ENCODE measurements at regions not wholly inside any gene's neighbourhood (a gene's known extent, or its start where the extent isn't known, plus 50 kb on each side); places are given as distances from the start of the nearest gene placed in this dataset.

DNA sequence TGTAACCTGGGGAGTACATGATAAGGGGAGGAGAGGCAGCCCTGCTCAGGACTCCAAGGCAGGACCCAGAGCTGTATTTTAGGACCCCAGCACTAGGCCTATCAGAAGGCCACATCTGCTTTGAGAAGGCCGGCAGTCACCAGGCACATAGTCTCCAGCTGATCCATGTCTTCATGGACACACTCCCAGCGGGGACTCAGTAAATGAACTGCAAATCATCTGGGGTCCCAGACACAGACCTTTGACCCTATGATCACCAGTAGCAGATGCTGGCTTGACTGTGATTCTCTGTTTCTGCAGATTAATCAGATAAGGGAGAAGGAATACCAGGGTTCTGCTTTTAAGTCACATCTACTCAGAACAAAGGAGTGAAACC lies 341.4 kb upstream of the PODXL start:
- no peak for DNase-seq (ENCODE audit: low read depth)

DNA sequence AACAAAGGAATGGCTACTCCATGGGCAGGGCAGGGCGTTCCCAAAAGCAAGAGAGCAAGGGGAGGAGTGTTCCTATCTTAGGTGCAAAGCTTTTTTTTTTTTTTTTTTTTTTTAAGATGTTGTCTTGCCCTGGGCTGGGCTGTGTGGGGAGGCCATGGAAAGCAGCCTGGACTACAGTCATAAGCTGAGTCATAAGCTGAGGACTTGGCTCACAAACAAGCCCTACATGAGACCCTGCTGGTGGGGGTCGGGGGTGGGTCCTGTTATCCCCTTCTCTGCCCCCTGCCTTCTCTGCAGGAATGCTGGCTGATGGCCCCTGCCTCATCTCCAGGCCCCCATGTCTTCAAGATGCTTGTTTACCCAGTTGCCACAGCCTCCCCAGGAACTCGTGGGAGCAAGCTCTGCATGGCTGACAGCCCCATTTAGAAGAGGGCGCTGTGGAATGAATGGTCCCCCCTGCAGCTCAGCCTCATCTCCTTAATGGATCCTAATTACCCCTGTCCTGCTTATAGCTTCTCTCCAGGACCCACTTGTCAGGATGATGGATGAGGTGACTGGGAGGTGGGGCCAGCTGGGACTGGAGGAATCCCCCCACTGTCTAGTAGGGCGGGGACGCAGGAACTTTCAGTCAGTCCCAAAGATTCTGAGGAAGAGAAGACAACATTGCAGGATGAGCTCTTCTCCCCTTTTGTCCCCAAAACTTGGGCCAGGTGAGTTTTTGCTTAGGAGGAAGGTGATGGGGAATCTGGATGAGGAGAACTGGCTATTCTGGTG lies 340.8 kb upstream of the PODXL start:
- no peak for DNase-seq (ENCODE audit: low read depth)

DNA sequence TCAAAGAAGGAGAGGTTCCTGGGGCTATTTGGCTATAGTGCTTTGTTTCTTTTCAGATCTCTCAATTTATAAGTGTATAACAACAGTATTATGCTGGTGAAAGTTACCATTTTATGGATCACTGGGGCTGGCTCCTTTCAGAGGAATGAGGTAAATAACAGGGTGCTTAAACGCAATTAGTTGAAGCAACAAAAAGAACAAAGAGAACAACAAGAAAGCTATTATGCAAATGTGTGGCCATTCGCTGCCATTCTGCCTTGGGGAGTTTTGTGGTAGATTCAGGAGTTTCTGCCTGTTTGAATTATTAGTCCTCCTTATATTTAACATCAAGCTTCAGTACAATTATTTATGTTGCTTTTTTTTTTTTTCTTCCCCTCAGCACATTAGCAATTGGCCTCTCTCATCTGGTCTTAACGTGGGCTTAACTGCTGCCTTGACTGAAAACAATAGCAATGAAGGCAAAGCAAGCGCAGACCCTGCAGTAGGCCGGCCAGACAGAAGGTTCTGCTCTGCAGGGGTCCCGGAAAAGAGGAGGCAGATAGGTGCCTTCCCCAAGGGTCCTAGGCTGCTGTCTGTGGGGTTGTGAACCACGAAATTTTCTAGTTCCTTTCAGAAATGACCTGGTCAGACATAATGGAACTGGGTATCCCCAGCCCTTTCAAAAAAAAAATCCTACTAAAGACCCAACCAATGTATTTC lies 339.9 kb upstream of the PODXL start:
- no peak for DNase-seq (ENCODE audit: low read depth)

DNA sequence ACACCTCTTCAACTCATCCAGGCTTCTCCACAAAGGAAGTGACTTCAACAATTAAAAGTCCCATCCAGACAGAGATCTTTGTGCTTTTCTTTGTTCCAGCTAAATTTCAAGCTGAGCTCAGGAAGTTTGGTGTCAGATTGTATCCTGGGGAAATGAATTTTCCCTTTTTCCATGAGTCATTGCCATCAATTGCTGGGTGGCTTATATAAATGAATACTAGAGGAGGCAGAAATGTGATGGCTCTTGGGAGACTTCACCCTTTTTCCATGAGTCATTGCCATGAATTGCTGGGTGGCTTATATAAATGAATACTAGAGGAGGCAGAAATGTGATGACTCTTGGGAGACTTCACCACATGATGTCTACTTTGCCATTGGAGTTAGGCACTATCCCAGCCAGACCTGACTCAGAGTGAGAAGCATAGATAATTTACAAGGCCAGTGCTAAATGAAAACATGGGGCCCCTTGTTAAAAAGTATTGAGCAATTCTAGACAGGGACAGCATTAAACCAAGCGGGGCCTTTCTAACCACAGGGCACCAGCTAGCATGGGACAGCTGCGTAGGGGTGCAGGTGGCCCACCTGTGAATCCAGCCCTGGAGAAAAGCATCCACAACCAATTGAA lies 339.2 kb upstream of the PODXL start:
- no peak for DNase-seq (ENCODE audit: low read depth)

DNA sequence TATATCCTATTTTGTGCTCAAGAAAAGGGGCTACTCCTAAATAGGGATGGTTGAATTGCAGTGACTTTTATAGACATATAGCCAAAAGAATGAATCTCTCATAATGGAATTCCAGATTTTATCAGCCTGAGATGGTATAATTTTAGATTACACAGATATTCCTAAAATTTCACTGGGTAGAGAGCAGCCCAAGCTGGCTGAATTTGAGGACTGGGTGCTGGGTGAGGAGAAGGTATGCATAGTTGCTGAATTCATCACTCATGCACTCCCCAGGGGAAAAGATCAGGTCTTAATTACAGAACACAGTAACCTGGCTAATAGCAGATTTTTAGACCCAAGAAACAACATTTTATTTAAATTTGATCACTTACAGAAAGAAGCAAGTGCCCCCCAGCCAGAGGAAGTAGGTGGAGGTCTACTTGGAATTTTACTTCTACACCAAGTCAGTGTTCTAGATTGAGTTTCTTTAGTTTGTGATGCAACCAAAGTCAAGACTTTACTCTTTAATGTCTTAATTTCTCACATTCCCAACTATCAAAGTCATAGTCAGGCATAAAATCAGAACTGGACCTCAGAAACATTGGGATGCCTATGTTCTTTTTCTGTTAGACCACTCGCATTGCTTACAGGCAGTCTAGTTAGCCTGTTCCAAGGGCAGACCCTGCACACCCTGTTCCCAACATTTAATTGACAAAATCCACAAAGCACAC lies 337.4 kb upstream of the PODXL start:
- DNase-seq (ENCODE audit: low read depth) = no peak

DNA sequence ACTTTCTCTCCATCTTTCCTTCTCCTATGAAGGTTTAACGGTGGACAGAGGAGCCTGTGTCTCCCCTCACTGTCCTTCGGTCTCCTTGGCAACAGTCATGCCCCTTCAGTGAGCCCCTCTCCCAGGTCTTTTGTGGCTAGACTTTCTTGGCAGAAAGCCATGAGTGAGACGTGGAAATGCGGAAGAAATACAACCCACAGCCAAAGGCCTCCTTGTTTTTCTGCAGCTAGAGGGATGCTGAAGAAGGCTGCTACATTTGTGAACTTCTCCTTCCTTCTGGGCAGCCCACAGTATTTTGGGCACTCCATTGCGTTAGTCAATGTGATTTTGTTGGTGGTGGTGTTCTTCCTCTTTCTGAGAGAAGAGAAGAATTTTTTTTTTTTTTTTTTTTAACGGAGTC lies 333.7 kb upstream of the PODXL start:
- DNase-seq (ENCODE audit: low read depth) = no peak

DNA sequence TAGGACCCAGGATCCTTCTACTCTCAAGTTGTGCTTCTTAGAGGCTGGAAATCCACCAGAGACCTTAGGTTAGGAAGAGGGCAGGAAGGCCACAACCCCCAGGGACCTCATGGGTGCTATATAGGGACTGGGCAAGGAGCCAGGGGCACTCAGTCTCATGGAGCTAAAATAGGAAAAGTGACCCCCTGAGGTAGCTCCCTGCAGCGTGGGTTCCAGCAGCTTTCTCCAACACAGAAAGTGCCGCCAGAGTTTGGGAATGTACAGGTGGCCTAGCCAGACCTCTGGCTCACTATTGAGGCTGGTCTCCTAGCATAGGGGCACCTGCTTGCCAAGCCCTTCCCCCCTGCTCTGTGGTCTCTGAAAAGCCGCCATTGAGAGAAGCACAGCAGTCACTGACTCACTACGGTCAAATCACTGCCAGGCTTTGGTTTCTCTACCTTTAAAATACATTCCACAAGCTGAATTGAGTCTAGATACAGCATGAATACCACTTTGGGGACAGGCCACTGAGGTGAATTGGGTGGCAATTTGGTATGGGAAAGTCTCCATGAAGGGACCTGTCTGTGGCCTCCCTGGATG lies 333.2 kb upstream of the PODXL start:
- no peak for DNase-seq (ENCODE audit: low read depth)

DNA sequence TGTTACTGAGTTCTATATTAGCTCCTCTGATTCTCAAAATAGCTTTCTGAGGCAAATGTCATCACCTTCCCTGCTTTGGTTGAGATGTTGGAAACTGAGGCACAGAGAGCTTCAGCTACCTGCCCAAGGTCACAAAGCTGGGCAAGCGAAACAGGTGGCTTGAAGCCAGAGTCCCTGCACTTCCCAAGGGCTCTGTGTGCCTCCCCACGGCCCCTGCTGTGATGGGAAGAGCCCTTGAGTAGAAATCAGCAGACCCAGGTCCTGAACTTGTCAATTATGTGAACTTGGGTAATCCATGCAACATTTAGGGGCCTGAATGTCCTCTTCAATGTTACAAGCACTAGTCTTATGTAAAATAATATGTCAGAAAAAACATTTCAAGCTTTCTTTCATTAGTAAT lies 327.3 kb upstream of the PODXL start:
- DNase-seq (ENCODE audit: low read depth) = no peak

DNA sequence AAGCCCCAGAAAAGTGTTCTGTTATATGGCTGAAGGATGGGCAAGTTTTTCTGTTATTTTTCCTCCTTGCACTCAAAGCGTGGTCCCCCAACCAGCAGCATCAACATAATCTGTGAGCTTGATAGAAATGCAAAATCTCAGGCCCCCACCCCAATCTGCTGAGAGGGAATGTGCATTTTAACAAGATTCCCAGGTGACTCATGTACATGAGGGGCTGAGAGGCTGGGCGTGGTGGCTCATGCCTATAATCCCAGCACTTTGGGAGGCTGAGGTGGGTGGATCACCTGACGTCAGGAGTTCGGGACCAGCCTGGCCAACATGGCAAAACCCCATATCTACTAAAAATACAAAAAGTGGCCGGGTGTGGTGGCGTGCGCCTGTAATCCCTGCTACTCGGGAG lies 326.8 kb upstream of the PODXL start:
- DNase-seq (ENCODE audit: low read depth) = no peak

DNA sequence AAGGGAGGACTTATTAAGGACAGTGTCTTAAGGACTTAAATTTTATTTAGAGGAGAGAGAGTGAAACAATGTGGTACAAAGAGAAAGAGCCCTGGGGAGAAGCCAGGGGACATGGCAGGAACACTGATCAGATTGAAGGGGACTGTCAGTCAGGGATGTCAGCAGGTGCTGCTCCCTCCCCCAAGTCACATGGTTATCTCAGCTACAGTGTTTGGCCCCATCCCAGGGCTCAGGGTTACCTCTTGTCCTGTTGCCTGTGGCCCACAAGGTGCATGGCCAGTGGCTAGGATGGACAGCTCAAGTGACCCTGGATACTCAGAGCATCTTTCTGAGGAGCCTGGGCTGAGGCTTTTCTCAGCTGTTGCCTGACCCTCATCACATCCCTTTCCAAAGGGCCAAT lies 325.9 kb upstream of the PODXL start:
- DNase-seq (ENCODE audit: low read depth) = no peak

DNA sequence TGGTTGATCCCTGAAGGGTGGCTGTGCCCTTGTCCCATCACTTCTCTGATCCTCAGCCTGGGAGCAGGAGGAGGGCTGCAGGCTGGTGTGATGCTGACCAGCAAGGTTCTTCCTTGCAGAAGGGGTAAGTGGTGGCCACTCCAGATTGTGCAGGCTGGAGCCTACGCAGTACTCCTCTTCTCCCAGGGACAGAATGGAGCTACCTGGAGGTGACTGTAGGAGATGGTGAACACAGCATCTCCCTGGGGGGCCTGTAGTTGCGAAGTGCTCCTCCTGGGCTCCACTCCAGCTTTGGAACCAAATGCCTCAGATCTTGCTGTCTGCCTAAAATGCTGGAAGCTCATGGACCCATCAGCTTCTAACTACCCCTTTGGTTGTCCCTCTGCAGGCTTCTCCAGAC lies 323.6 kb upstream of the PODXL start:
- DNase-seq (ENCODE audit: low read depth) = no peak

DNA sequence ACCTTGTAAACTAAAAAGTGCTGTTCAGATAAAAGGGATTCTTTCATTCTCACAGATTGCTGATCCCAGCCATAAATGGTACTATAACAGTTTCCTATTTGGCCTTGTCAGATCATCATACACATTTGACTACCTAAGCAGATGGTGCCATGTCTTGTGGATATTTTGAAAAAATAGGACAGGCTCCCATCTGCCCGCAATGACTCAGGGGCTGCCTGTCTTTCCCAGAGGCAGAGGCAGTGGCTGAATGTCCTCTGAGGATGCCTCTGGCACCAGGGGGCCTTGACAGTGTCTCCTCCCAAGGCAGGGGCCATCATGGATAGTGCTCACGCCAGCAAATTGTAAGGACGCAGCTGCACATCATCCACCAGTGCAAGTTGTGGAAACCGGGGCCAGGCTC lies 323.0 kb upstream of the PODXL start:
- no peak for DNase-seq (ENCODE audit: low read depth)

DNA sequence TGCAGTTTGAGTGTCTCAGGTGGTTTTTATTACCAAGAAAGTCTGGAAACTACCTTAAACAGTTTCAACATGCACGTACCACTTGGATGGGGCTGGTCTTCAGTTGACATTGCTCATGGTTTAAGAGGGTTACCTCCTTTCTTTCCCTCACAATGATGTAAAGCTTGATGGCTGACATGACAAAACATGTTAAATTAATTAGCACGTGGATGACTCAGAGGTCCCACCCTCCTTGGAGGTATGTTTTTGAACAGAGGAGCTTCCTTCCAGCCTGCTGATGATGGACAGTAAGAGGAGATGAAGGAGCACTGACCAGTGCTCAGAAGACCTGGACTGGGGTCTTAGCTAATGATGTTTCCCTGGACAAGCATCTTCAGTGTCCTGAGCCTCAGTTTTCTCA lies 322.3 kb upstream of the PODXL start:
- no peak for DNase-seq (ENCODE audit: low read depth)

DNA sequence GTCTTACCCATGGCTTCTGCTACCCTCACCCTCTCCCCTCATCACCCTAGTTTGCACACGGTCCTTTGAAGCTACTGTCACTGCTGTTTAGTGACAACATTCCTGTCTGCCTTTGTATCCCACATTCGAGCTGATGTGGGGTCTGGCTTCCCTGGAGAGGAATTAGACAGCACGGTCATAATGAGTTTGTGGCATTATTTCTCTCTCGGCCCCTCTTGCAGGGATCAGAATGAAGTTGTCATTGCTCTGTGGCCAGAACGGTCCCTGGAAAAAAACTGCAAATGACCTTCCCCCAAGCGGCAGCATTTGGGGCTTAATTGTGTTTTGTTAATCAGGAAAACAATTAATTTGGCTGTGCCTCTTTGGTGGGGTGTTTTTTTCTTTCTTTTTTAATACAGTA lies 317.2 kb upstream of the PODXL start:
- DNase-seq (ENCODE audit: low read depth) = no peak

DNA sequence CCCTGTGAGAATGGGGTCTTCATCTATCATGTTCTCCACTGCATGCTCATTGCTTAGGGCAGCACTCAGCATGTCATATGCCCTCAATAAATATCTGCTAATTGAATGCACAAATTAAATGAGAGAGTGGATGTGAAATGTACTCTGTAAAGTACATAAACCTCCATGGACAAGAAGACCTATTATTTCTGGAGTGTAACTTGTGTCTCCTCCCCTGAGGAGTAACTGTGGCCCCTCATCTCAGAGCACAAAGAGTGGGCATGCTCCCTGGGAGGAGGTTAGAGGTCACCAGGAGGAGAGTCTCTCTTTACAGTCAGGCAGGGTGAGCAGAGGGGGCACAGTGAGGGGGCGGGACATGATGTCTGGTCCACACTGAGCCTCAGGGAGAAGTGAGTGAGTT lies 313.6 kb upstream of the PODXL start:
- no peak for DNase-seq (ENCODE audit: low read depth)

DNA sequence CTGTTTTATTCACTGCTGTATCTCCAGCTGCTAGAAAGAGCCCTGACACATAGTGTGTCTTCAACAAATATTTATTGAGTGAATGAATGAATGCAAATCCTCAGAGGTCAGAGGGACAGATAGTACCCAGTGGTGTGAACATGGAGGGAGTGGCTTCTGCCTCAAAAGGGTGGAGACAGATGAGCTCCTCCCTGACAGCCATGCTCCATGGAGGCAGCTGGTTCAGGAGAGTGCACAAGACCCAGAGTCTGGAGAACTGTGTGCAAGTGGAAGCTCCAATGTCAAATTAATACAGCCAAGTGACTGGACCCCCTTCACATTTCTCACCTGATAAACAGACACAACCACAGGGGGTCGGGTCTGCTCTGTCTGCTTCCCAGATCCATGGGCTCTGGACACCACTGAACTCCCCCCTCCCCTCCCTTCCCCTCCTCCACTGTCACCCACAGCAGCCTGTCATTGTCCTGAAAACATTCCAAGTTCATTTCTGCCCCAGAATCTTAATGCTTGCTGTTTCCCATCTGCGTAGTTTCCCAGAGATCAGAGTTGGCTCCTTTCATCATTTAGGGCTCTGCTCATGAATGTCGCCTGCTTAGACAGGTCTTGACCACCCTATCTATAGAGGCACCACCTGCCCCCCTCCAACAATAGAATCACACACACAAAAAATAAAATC lies 312.9 kb upstream of the PODXL start:
- DNase-seq (ENCODE audit: low read depth) = no peak

DNA sequence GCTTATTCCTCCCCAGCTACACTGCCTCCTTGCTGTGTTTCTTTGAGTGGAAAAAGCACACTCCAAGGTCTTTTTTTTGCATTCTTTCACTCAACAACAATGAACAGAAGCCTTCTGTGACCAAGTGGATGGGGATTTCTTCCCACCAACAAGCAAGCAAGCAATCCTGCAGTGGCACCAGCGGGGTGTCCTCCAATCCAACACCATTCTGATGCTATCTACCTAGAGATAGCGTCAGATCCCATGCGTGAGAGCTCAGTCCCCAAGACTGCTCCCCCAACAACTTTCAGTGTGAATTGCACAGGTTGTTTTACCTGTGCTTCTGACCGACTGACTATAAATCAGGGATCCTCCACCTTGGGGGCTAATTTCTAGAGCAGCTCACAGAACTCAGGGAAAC lies 311.0 kb upstream of the PODXL start:
- no peak for DNase-seq (ENCODE audit: low read depth)

DNA sequence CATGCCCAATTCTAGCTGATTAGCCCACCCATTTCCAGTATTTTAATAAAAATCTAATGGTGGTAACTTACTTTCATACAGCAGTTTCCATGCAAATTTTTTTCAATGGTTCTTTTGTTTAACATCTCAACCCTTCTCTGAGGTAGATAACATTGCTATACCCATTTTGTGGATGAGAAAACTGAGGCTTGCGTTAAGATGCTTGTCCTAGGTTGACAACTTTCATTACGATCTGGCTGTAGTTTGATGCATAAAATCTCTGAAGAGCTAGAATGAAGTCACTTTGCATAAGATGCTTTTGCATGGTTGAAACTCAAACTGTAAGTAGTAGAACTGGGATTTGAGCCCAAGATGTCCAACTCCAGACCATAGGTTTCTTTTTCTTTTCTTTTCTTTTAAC lies 309.5 kb upstream of the PODXL start:
- DNase-seq (ENCODE audit: low read depth) = no peak

DNA sequence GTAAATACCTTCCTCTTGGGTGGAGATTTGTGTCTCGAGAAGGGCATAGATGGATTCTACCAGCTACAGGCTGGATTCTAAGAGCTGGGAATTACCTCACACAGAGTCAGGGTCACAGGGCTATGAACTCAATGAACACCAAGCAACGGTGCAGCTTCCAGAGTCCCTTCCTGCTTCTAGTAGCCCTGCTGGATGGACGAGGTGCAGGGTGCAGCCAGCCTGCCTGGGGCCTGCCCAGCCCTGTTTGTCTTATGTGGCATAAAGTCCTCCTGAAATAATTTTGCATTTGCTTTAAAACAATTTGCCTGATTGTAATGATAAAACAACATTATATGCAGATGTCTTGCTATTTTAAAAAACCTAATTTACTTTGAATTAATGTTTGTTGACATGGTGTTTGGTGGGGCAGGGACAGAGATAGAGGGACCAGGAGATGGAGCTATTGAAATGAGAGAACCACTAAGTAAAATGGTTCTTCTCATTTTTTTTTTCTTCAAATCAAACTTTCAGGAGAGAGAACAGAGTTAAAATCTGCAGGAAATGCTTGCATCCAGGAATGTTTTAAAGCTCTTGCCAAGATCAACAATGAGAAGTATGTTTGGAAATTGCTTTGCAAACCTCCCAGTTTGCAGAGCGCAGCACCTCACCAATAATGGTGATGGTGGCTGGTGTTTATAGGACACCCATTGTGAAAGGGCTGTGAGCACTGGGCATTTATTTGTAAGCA lies 305.4 kb upstream of the PODXL start:
- DNase-seq (ENCODE audit: low read depth) = no peak

DNA sequence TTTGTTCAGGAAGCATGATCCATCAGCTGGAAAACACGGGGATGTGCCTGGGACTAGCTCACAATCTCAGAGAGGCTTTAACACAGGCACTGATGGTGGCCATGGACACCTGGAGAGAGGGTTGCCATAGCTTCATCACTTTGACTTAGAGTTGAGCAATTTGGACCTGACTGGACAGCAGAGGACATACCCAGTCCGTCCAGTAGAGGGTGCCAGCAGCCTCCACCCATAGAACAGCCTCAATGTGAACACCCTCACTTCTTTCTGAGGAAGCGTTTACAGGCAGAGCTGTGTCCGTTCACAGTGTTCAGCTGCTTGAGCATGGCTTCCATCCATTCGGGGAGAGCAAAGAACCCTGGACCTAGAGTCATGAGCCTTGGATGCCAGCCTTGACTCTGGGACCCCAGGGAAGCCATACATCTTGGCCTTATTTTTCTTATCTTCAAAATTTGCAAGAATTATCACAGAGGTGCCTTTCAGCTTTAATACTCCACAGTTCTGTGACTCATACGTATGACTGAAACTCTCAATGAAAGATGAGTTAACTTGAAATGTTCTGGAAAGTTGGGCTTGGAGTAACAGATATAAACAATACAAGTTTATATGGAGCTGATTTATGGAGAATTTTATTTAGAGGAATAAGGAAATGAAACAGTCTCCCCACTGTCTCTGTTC lies 302.9 kb upstream of the PODXL start:
- DNase-seq (ENCODE audit: low read depth) = no peak

DNA sequence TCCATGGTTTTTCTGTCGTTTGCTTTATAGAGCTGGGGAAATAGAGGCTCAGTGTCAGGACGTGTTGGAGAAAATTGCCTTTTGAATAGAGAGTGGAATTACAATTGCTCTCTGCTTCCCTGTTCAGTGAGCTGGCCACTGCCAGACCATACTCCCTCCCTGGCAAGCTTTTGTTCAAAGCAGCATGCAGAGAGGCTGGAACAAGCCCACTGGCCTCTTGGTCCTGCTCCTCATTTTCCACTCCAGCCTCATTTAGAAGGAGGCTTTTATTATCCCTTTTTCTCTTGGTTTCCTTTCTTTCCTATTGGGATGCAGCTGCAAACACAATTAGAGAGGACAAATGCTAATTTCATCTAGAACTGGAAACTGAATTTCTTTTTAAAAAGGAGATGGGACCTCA lies 302.2 kb upstream of the PODXL start:
- no peak for DNase-seq (ENCODE audit: low read depth)
